Right lobe of liver (tissue), 4 donors: ENCODE measurements at regions not wholly inside any gene's neighbourhood (a gene's known extent, or its start where the extent isn't known, plus 50 kb on each side); places are given as distances from the start of the nearest gene placed in this dataset.

Source experiments
- CTCF ChIP-seq, 4 donors: fragments of 200-600 bp in 3 of 4; fragments of 450-650 bp in 1 of 4; IDR thresholded peaks; one replicate each; pipeline versions ENCODE4 v1.5.1 to v1.8.0; 2016 to 2022; ENCODE audit warnings: antibody characterized with exemption in 4 of 4, mild to moderate bottlenecking in 2 of 4
- POLR2A ChIP-seq: fragments of 450-650 bp; IDR thresholded peaks from one replicate; pipeline ENCODE4 v1.6.1; 2017; ENCODE audit warnings: antibody characterized with exemption, mild to moderate bottlenecking
- donor health status: DM: no; HTN: no; CAD: no.
- donor health status: DM: no; HTN: no; CAD: no.
- donor health status: DM: no; HTN: yes; CAD: no.

- TF ChIP-seq CTCF (IDR thresholded peaks at IDR 0.05) (no peak), POLR2A (no peak)
Measured at GRCh38 chr17:6213859-6214258, 143.7 kb downstream of the WSCD1 start.
